Activated CD8-positive, alpha-beta memory T cell treated with anti-CD3 and anti-CD28 coated beads, Interleukin-2, amount 50 U/mL, for 24 hours (primary cell): ENCODE measurements at regions not wholly inside any gene's neighbourhood (a gene's known extent, or its start where the extent isn't known, plus 50 kb on each side); places are given as distances from the start of the nearest gene placed in this dataset.

Experiments
- DNase-seq: peaks from one replicate; pipeline ENCODE4 v3.0.0-alpha.2; 2020; ENCODE audit errors: extremely low read depth

DNA sequence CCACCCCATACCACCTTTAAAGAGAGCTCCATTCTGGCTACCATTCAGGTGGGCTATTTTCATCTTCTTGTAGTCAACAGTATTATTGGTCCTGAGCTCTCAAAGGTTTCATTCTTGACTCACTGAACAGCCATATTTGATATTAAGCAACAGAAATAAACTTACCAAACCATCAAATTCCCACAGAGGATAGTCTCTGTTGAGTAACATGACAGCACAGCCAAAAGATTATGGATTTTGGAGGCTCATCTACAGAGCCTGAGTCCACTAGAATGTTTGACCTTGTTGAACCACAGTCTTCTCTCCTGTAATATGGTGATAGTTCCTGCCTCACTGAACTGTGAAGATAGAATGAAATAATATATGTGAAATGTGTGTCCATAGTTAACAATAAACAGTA lies 276.3 kb upstream of the LDB2 start:
- DNase-seq: no peak

DNA sequence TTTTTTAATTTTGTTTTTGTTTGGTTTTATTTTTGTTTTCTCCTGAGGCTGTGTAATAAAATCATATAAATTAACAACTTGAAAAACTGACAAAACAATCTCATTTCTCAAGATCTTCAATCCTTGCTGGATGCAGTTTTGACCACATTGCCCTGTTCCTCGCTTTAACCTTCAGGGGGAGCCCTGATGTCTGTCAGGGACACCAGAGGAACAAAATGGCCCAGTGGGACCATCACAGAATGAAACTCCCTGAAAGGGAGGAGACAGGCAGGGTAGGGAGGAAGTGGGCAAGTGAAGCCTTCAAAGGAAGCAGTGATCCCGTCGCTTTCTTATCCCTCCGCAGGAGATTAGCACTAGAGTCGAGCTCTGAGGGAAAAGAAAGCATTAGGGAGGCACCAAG lies 274.9 kb upstream of the LDB2 start:
- no peak for DNase-seq

- DNase-seq: no peak
Measured at GRCh38 chr4:17170131-17170530, 271.7 kb upstream of the LDB2 start.

- no peak for DNase-seq
Measured at GRCh38 chr4:17169699-17170098, 271.3 kb upstream of the LDB2 start.

- DNase-seq: no peak
Measured at GRCh38 chr4:17168571-17168970, 270.1 kb upstream of the LDB2 start.

- no peak for DNase-seq
Measured at GRCh38 chr4:17166954-17167353, 268.5 kb upstream of the LDB2 start.

DNA sequence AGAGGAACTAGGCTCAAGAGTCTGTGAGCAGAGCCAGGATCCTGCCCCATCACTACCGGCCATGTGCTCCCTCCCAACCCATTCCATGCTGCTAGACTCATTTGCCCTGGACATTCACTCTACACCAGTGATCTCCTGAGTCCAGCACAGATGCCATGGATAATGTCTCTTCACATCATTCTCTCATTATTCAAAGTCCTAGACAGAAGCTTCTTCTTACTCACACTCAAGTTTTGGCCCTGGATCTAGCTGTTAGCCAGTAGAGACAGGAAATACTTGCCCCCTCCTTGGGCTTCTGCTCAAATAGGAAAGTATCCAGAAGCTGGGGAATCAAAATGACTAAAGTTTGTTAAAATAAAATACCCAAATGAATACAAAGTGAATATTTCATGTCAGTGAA lies 266.8 kb upstream of the LDB2 start:
- no peak for DNase-seq

- DNase-seq: no peak
Measured at GRCh38 chr4:17164666-17165065, 266.2 kb upstream of the LDB2 start.

- no peak for DNase-seq
Measured at GRCh38 chr4:17163156-17163771, 264.8 kb upstream of the LDB2 start.

DNA sequence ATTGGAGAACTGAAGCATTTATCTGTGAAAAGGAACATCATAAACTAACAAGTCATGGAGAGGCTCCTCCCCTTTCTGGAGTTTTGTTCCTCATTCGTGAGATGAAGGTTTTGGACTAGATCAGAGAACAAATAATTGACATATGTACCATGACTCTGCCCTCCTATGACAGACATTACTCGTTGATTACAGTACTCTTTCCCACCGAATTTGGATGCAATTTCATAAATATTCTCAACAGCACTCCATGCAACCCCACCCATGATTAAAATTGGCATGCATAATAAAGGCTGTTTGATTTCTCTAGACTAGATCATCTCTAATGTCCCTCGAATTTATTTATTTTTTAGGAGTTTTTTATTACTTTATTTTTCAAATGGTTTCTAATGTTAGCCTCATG lies 258.9 kb upstream of the LDB2 start:
- no peak for DNase-seq

GRCh38 chr4:17155486-17155885 lies 257.0 kb upstream of the LDB2 start:
- no peak for DNase-seq

DNA sequence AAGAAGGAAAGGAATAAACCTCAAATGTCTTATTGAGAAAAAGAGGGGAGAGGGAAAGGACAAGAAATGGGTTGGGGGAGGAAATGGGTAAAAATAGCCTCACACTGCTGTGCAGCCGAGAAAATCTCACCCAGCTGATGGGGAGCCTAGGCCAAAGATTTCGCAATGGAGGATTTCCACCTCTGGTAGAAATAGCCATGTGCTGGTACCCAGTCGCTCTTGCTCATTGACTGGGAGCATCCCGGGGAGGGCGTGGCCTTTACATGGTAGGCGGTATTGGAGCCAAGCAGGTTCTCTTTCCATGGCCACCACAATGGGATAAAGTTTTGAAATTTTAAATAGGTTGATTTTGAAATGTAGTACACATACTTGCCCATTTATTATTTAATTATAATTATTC lies 255.1 kb upstream of the LDB2 start:
- no peak for DNase-seq

GRCh38 chr4:17152941-17153540 lies 254.6 kb upstream of the LDB2 start:
- DNase-seq: no peak

- DNase-seq: no peak
Measured at GRCh38 chr4:17142232-17142711, 243.8 kb upstream of the LDB2 start.

- DNase-seq: no peak
Measured at GRCh38 chr4:17138847-17139246, 240.4 kb upstream of the LDB2 start.

DNA sequence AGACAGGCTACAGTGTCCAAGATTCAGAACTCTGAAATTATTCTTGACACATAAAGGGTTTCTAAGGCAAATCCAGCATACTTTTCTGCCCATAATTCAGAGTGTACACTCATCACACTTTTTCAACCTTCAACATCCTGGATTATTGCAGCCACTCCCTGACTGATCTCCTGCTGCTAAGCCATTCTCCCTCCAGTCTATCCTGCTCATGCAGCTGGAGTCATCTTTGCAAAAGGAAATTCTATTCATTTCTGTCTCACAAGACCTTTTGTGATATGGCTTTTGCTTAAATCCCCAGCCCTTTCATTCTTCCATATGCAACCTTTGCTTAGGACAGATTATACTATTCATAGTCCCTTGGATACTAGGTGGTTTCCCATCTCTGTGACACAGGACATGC lies 236.1 kb upstream of the LDB2 start:
- no peak for DNase-seq

- no peak for DNase-seq
Measured at GRCh38 chr4:17134100-17134499, 235.7 kb upstream of the LDB2 start.

GRCh38 chr4:17132226-17132625 lies 233.8 kb upstream of the LDB2 start:
- DNase-seq: no peak

DNA sequence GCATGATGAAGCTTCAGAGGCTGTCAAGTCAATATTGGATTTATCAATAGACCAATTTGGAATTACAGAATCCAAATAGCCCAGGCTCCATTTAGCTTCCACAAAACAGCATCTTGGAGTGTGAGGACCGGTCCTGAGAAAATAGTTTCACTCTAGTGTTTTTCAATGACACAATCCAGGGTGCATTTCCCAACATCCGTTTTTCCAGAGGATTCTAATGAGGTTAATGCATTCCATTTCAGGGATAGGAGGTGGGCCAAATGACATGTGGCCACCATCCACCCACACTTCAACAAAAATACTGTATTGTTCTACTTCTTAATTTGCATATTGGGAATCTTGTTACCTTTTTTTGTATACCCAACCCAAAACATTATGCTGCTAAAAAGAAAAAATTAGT lies 229.8 kb upstream of the LDB2 start:
- DNase-seq: no peak

- no peak for DNase-seq
Measured at GRCh38 chr4:17126321-17126966, 228.0 kb upstream of the LDB2 start.

DNA sequence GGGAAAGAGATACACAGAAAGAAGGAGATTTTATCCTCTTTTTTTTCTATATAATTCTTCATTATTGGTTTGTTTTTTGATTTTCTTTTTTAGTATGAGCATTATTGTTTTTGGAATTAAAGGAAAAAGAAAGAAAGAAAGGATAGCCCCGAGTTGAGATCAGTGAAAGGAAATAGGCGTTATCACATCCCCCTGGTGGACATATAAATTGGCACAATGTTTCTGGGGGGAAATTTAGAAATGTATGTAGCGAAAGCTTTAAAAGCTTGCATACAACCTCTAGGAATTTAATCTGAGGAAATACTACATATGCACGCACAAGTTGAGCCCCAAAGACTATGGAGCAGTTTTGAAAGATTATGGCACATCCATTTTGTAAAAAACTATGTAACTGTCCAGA lies 226.3 kb upstream of the LDB2 start:
- no peak for DNase-seq

DNA sequence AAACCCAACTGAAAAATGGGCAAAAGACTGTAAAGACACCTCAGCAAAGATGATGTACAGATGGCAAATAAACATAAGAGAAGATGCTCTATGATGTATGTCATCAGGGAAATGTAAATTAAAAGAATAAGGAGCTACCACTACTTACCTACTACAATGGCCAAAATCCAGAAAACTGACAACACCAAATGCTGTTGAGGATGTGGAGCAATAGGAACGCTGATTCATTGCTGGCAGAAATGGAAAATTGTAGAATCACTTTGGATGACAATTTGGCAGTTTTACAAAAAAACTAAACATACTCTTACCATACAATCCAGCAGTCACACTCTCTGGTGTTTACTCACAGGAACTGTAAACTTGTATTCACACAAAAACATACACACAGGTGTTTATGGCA lies 222.3 kb upstream of the LDB2 start:
- DNase-seq: no peak

- DNase-seq: no peak
Measured at GRCh38 chr4:17117746-17118145, 219.3 kb upstream of the LDB2 start.

- DNase-seq: no peak
Measured at GRCh38 chr4:17115583-17115982, 217.1 kb upstream of the LDB2 start.
